HT1080 (cell line): ENCODE measurements at regions not wholly inside any gene's neighbourhood (a gene's known extent, or its start where the extent isn't known, plus 50 kb on each side); places are given as distances from the start of the nearest gene placed in this dataset.
"Not testable (repeated sequence)": the region's sequence is repeated elsewhere in the genome, so short reads cannot be mapped to it uniquely, and the experiment has no call there.

Source experiments
- DNase-seq: peaks from one replicate; pipeline ENCODE4 v3.0.0-alpha.2; 2015; ENCODE audit warnings: low read depth

DNA sequence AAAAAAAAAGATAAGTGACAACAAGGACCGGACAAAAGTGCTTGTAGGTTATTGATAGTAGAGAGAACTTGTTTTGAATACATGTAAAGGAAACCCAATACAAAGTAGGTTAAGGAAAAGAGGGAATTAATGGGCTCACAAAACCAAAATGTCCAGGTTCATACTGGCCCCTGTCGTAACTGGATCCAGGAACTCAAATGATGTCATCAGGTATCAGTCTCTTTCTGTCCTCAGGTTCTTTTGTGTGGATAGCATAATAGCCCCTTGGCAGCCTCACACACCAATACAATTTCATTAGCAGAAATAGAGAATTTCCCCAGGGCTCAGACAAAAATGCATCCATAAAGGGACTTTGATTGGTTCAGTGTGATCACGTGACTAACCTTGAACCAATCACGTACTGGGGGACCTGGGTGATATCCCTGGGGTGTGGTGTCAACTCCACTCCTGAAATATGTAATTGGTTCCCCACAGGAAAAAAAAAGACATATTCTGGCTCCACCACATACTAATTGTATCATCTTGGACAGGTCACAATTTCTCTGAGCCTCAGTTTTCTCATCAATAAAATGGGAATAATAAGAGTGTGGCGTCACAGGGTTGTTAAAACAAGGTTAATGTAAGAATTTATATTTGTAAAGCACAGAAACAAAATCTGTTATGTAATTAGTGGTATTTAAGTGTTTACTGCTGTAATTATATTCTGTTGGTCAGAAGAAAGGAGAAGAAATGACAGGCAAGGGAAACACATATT lies 174.8 kb downstream of the PDGFRA start:
- no peak for DNase-seq

DNA sequence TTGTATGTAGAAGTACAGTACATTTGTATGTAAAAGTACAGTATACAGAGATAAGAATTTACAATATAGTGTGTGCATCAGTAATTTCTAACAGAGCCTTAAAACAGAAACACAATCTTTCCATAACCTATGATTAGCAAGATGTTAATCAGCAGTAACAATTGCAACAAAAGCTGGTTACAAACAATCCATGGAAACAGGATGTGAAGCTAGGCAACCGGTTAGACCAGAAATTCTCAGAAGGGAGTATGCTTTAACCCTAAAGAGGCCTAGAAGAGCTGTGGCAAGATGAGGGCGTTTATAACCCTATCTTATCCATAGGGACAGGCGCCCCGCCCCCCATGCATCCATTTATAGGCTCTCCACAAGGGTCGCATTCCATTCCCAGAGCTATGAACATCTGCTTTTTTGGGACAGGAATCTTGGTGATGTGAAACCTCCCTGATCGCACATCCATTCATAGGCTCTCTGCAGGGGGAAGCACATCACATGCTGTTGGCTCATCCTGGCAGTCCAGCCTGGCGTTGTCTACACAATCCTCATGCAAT lies 180.3 kb downstream of the PDGFRA start:
- not testable (repeated sequence) for DNase-seq

DNA sequence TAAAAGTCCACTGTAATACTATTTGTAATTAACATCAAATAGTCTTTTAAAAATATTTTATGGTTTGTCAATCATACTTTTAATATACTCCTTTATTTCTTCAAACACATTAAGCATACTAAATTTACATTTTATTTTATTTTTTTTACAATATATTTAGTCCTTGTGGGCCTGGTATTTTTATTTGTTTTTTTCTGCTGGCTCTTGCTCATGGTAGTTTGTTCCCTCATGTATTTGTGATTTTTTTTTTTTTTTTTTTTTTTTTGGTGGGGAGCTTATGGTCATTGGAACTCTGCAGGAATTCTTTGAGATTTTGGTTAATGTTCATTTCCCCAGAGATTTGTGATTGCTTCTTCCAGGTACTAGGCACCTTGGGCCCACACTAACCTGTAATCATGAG lies 185.5 kb downstream of the PDGFRA start:
- DNase-seq, result no peak

DNA sequence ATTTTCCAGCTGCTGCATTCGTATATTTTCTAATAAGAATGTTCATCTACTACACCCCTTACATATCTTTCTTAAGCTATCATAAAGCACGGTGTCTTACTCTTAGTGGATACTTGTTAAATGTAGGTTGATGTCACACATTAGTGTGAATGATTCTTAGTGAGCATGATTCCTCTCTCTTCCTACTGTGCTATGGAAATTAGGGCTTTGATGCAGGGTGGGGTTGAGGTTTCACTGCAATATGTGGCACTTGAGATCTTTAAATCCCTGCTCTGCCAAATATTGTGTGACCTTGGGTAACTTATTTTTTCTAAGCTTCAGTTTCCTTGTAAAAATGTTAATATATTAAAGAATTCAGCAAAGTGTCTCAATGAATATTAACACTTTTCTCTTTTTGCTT lies 188.4 kb downstream of the PDGFRA start:
- DNase-seq, result no peak

DNA sequence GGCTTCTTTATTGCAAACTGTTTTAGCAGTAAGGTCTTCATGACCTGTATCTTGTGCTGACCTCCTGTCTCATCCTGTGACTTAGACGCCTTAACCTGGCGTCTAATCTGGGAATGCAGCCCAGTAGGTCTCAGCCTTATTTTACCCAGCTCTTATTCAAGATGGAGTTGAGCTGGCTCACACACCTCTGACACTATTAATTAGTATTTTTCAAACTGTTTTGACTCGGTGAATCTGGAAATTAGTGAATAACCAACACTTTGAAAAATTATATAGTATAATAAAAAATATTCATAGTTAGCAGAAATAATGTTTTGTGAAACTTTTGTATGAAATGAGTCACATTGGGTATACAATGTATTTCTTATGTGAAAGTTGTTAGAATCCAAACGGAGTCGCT lies 189.4 kb downstream of the PDGFRA start:
- no peak for DNase-seq

DNA sequence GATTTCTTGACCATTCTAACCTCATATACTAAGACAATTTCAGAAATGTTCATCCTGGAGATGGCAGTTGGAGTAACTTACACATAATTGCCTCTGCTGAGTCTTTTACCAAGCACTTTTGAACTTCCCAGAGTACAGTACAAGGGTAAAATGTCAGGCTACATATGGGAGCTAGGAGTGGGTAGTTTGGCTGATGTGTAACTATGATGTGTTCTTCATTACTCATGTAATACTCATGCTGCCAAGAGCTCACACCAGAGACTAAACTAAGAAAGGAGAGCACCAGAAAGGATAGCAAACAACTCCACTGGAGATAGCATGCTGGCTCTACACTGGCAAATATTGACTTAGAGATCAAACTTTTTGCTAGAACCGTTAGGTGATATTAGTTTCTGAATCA lies 194.0 kb downstream of the PDGFRA start:
- peak; percentile 89 for DNase-seq

DNA sequence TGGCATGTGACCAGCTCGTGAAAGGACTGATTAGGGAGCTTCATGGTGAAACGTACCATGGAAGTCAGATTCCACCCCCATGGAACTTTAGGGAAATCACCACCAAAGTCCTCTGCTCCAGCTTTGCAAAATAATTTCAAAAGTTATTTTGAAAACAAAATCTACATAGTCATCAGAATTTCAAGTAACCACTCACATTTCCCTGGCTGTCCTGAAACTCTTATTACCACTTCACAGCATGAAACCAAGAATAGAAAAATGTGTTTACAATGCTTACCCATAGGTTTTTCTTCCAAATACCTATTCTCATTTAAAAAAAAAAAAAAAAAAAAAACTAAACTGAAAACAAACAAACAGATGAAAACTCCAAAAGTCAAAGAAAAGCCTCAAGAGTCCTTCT lies 198.7 kb downstream of the PDGFRA start:
- DNase-seq, result no peak

DNA sequence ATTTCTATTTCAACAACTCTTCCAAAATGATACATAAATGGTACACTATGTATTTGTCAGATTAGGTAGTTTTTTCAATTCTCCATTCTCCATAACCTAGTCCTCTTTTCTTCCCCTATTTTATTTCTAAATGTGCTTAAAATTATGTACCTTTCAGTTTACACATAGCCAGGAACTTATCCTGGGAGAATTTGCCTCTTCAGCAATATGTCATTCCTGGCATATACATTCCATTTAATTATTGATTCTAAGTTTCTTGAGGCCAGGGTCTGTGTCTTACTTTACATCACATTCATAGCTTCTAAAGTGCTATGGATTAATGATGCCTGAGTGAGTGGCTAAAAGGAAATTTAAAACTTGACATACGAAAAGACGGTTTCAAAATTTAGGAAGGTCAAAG lies 199.8 kb downstream of the PDGFRA start:
- no peak for DNase-seq

DNA sequence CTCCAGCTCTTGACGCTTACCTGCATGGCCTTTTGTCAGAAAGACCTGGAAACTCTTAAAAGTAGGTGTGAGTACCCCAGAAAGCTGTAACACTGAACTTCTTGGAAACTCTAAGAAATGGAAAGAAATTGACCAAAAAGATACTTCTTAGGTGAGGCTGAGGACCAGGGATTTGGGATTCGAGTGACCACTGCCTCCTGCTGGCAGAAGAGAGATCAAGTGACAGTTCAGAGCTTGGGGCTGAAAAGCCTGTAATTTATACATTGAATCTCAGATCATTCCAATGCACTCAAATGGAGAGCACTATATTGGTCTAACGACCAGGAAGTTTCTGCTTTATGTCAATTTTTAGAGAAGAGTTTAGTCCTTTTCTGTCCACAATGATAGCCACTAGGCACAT lies 204.6 kb downstream of the PDGFRA start:
- DNase-seq, result peak; percentile 23

DNA sequence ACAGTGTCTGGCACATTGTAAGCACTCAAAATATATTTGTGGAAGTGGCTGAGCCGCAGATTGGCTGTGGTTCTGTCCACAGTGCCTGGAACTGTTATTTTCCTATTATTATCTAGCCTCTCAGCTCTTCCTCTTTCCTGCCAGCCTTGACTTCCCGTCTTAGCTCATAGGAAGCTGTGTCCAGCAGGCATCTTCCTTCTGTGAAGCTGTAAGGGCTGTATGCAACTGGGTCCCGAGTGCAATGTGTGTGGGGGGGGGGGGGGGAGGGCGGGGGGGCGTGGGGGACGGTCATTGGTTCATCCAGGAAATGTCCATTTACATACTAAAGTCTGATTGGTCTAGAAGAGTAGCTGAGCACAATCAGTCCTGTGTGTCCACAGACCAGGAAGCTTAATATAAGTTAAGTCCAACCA lies 210.7 kb downstream of the PDGFRA start:
- DNase-seq, result no peak

DNA sequence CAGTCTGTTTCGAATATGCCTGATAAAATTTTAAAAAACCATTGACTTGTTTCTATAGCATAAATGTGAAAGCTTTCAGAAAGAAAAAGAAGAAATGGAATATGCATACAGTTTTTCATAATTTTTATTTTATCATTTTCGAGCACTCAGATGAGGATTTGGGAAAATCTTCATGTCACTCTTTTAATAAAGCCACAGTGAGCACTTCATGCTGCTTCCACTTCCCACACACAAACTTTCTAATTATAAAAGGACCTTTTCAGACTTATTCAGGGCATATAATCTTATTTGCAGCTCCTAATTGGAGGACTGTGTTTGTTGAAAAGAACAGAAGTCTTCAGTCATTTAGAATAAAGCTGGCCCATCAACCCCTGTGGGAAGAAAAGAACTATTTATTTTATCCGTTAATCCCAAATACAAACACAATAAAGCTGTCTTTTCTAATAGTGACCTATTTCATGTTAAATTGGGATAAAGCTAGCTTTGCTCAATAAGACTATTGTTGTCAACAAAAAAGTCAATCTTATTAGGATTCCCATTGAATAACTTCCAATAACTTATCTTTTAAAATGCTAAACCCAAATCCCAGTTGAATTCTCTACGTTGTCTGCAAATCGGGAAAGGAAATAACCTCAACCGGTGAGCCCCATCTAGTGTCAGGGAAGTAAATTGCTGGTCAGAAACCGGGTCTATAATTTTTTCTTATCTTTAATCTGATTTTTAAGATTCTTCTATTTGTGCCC lies 211.5 kb downstream of the PDGFRA start:
- DNase-seq, result peak; percentile 19

DNA sequence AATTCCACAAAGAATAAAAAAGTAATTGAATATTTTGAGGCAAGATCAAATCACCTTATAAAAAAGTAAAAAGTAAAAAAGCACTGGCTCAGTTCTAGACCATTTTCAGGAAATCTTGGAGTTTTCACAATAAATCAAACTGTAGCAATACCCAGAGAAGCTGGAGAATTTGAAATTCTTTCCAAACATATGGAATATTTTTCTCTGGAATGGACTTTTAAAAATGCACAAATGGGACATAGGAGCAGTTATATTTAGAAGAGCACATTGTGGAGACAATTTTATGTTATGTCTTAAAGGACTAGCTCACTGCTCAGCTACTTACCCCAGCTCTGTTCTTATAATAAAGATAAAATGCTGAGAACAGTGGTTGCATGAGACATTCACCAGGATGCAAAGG lies 211.9 kb upstream of the KIT start:
- DNase-seq, result no peak

DNA sequence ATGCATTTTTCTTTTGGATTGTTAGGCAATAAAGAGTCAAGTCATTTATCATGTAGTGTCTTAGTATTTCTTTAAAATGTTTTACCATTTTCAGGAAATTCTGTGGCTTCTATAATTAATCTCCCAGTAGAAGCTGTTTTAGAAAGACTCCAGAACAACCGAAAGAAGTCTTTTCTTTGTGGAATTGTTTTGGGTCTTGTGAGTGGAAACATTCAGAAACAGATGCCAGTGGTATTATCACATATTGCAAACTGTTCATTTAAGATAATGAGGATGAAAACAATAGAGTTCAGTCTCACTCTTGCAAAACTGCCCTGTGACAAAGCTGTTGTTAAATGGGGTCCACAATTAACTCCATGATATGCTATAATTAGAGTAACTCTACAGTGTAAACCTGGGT lies 211.2 kb upstream of the KIT start:
- no peak for DNase-seq

DNA sequence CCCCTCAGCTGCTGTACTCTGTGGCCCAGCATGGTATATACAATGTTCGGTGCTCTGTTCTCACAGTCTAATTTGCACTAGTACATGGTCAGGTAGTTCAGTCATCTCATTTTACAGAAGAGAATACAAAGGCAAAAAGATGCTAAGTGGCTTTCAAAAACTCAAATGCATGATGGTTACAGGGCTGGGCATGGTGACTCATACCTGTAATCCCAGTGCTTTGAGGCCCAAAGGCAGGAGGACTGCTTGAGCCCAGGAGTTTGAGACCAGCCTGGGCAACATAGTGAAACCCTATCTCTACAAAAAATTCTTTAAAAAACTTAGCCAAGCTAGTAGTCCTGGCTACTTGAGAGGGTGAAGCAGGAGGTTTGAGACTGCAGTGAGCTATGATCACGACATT lies 210.5 kb upstream of the KIT start:
- DNase-seq, result peak; percentile 11

DNA sequence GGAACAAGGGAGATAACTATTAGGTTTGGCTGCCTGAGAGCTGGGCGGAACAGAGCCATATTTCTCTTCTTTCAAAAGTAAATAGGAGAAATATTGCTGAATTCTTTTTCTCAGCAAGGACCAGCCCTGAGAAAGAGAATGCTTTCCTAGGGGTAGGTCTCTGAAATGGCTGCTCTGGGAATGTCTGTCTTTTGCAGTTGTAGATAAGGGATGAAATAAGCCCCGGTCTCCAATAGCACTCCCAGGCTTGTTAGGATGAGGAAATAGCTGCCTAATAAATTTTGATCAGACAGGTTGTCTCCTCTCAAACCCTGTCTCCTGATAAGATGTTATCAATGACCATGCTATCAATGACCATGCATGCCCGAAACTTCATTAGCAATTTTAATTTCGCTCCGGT lies 207.8 kb upstream of the KIT start:
- no peak for DNase-seq

DNA sequence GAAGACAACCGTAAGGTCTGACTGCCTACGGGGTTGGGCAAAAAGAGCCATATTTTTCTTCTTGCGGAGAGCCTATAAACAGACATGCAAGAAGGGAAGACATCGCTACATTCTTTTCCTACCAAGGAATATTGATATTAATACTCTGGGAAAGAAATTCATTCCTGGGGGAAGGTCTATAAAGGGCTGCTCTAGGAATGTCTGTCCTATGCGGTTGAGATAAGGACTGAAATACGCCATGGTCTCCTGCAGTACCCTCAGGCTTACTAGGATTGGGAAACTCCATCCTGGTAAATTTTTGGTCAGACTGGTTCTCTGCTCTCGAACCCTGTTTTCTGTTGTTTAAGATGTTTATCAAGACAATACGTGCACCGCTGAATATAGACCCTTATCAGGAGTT lies 190.8 kb upstream of the KIT start:
- not testable (repeated sequence) for DNase-seq

DNA sequence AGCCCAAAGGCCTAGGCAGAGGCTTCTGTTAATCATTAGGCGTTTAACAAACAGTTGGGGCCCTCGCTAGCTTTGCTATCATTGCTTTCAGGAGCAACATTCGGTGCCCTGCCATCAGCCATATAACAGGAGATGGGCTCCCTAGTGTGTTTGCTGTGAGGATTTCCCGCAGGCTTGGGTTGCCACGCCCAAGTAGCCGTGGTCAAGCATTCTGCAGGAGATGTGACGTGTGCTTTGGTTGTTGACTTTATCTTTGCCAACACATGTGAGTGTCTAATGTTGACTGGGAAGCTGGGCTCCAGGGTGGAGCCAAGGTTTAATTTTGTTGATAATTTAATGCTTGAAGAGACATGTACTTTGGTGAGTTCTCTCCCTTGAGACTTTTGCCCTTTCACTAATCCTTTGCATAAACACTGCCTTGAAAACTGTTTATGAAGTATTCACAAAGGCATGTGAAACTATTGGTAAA lies 184.6 kb upstream of the KIT start:
- DNase-seq, result peak; percentile 30

DNA sequence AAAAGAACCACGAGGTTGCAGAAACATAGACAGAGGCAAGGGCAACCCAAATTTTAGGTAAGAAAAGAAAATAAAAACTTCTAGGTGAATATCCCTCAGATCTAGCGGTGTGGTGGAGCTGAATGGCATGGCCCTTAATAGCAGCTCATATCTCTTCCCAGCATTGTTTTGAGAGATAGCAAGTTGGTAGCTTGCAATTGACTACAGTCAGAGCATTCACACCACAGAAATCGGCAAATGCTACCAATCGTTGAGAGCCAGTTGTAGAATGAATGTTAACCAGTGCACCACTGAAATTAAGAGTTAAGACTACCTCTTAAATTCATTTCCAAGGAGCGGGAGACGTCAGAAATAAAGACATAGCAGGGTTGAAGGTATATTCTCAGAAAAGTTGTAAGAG lies 184.0 kb upstream of the KIT start:
- DNase-seq, result no peak

DNA sequence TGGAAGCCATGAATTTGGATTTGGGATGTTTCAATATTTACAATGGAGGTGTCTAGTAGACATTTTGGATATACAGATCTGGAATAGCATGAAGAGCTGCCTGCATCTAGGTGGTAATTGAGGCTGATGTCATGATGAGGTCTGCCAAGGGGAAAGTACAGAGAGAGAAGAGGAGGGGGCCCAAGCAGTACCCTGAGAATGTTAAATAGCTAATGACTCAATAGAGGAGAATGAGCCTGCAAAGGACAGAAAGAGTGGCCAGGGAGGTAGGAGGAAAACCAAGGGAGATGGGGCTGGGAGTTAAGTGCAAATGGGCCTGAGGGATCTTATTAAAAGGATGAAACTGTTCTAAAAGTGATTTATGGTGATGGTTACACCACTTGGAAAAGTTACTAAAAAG lies 182.2 kb upstream of the KIT start:
- DNase-seq, result no peak

DNA sequence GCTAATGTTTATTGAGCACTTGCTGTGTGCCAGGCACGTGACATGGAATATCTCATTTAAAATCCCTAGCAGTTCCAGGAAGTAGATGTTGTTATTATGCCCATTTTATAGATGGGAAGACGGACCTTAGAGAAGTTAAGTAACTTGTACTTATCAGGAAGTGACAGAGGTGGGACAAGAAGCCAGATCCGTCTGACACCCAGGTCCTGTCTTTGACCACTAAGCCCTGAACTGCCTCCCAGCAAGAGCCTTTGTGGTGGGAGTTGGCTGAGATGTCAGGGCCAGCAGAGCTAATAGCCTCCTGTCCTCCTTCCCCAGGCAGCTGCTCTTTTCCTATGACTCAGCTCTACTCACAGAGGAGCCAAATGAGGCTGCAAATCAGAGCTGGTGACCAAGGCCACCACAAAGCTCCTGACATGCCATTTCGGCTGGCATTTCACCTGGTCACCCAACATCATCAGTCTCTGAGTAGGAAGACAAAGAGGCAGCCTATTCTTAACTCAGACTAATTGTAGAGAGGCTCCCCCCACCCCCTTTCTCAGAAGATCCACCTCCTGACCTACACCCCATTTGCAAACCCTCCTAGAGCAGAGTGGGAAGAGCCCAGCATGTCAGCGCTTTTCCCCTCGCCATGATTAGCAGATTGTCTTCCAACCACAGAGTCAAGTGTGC lies 175.1 kb upstream of the KIT start:
- peak; percentile 77 for DNase-seq

DNA sequence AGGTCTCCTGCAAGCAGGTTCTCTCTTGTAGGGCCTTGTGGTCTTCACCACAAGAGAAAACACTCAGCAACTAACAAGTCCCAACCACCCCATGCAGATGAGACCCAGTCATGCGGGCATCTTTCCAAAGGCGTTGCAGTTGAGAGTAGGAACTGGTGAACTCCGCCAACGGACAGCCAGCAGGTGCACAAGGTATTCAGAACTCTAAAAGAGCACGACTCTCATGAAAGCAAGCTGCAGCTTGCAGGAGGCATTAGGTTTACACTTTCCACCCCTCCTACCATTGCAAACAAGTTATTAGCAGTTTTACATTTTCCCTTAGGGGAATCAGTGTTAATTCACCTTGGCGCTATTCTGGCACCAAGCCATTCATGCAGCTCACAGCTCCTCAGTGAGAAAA lies 173.4 kb upstream of the KIT start:
- no peak for DNase-seq

DNA sequence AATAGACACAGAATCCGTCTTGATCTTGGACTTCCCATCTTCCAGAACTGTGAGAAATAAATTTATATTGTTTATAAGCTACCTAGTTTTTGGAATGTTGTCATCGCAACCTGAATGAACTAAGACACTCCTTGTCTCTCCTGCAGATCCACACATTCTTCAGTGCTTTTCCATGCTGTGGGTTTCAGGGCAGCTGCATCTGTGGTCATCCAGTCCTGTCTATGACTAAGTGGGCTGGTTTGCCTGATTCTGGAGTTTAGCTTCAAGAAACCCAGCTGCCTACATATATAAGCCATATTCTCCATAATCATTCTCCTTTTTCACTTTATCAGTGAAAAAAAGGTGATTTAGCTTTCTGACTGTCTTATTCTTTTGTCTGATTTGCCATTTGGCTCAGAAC lies 170.3 kb upstream of the KIT start:
- peak; percentile 66 for DNase-seq
